ENCODE measurements at regions not wholly inside any gene's neighbourhood (a gene's known extent, or its start where the extent isn't known, plus 50 kb on each side); places are given as distances from the start of the nearest gene placed in this dataset.

DNA sequence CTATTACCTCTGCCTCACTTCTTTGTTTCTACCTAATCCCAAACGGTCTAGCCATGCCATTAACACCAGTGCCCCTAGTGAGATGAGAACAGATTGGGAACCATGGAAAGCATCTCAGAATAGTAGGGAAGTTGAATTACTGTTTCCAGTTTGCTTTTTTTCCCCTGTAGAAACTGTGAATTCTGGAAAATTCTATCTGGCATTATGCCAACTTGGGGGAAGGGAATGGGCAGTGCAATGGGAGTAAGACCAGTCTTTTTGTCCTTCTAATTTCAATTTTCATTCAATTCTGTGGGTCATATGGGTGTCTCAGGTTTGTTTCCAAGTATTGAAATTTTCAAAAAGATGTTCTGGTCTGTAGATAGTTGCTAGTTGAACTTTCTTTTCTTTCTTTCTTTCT is 1666.1 kb downstream of the SLITRK1 start:
- TF ChIP-seq CREB1 (IDR thresholded peaks at IDR 0.05; ENCODE audit: low read depth) (no peak), RFX5 (IDR thresholded peaks at IDR 0.05; ENCODE audit: low read depth, low read length) (no peak), POLR2AphosphoS5 (IDR thresholded peaks at IDR 0.05; ENCODE audit: low read length) (no peak), FOXM1 (IDR thresholded peaks at IDR 0.05; ENCODE audit: low read depth, low read length) (no peak), JUND (IDR thresholded peaks at IDR 0.05; ENCODE audit: low read depth, low read length) (no peak), CHD4 (IDR thresholded peaks at IDR 0.05) (no peak), SP1 (IDR thresholded peaks at IDR 0.05; ENCODE audit: low read depth, low read length) (no peak), MXI1 (IDR thresholded peaks at IDR 0.05; ENCODE audit: low read depth, low read length) (no peak), BRCA1 (IDR thresholded peaks at IDR 0.05; ENCODE audit: low read depth, low read length) (no peak)
- TF ChIP-seq, protein P1, sequence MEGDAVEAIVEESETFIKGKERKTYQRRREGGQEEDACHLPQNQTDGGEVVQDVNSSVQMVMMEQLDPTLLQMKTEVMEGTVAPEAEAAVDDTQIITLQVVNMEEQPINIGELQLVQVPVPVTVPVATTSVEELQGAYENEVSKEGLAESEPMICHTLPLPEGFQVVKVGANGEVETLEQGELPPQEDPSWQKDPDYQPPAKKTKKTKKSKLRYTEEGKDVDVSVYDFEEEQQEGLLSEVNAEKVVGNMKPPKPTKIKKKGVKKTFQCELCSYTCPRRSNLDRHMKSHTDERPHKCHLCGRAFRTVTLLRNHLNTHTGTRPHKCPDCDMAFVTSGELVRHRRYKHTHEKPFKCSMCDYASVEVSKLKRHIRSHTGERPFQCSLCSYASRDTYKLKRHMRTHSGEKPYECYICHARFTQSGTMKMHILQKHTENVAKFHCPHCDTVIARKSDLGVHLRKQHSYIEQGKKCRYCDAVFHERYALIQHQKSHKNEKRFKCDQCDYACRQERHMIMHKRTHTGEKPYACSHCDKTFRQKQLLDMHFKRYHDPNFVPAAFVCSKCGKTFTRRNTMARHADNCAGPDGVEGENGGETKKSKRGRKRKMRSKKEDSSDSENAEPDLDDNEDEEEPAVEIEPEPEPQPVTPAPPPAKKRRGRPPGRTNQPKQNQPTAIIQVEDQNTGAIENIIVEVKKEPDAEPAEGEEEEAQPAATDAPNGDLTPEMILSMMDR (IDR thresholded peaks at IDR 0.05 in 2 of 3, conservative IDR thresholded peaks at IDR 0.05 in 1 of 3; ENCODE audit: control insufficient read depth in 2 of 3, extremely low read depth in 1 of 3, insufficient read depth in 1 of 3, low read depth in 3 of 3, low read length in 3 of 3): no peak
- TF ChIP-seq, protein P2, sequence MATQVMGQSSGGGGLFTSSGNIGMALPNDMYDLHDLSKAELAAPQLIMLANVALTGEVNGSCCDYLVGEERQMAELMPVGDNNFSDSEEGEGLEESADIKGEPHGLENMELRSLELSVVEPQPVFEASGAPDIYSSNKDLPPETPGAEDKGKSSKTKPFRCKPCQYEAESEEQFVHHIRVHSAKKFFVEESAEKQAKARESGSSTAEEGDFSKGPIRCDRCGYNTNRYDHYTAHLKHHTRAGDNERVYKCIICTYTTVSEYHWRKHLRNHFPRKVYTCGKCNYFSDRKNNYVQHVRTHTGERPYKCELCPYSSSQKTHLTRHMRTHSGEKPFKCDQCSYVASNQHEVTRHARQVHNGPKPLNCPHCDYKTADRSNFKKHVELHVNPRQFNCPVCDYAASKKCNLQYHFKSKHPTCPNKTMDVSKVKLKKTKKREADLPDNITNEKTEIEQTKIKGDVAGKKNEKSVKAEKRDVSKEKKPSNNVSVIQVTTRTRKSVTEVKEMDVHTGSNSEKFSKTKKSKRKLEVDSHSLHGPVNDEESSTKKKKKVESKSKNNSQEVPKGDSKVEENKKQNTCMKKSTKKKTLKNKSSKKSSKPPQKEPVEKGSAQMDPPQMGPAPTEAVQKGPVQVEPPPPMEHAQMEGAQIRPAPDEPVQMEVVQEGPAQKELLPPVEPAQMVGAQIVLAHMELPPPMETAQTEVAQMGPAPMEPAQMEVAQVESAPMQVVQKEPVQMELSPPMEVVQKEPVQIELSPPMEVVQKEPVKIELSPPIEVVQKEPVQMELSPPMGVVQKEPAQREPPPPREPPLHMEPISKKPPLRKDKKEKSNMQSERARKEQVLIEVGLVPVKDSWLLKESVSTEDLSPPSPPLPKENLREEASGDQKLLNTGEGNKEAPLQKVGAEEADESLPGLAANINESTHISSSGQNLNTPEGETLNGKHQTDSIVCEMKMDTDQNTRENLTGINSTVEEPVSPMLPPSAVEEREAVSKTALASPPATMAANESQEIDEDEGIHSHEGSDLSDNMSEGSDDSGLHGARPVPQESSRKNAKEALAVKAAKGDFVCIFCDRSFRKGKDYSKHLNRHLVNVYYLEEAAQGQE (IDR thresholded peaks at IDR 0.05; ENCODE audit: low read depth, low read length): no peak
- TF ChIP-seq, protein P3, sequence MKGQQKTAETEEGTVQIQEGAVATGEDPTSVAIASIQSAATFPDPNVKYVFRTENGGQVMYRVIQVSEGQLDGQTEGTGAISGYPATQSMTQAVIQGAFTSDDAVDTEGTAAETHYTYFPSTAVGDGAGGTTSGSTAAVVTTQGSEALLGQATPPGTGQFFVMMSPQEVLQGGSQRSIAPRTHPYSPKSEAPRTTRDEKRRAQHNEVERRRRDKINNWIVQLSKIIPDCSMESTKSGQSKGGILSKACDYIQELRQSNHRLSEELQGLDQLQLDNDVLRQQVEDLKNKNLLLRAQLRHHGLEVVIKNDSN (IDR thresholded peaks at IDR 0.05; ENCODE audit: borderline replicate concordance, extremely low read length, insufficient read depth, low read depth, low read length): no peak
- TF ChIP-seq, protein P4, sequence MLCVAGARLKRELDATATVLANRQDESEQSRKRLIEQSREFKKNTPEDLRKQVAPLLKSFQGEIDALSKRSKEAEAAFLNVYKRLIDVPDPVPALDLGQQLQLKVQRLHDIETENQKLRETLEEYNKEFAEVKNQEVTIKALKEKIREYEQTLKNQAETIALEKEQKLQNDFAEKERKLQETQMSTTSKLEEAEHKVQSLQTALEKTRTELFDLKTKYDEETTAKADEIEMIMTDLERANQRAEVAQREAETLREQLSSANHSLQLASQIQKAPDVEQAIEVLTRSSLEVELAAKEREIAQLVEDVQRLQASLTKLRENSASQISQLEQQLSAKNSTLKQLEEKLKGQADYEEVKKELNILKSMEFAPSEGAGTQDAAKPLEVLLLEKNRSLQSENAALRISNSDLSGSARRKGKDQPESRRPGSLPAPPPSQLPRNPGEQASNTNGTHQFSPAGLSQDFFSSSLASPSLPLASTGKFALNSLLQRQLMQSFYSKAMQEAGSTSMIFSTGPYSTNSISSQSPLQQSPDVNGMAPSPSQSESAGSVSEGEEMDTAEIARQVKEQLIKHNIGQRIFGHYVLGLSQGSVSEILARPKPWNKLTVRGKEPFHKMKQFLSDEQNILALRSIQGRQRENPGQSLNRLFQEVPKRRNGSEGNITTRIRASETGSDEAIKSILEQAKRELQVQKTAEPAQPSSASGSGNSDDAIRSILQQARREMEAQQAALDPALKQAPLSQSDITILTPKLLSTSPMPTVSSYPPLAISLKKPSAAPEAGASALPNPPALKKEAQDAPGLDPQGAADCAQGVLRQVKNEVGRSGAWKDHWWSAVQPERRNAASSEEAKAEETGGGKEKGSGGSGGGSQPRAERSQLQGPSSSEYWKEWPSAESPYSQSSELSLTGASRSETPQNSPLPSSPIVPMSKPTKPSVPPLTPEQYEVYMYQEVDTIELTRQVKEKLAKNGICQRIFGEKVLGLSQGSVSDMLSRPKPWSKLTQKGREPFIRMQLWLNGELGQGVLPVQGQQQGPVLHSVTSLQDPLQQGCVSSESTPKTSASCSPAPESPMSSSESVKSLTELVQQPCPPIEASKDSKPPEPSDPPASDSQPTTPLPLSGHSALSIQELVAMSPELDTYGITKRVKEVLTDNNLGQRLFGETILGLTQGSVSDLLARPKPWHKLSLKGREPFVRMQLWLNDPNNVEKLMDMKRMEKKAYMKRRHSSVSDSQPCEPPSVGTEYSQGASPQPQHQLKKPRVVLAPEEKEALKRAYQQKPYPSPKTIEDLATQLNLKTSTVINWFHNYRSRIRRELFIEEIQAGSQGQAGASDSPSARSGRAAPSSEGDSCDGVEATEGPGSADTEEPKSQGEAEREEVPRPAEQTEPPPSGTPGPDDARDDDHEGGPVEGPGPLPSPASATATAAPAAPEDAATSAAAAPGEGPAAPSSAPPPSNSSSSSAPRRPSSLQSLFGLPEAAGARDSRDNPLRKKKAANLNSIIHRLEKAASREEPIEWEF (IDR thresholded peaks at IDR 0.05; ENCODE audit: insufficient replicate concordance, low read depth, low read length): no peak

Data from GM12878 (cell line).